ENCODE measurements at regions not wholly inside any gene's neighbourhood (a gene's known extent, or its start where the extent isn't known, plus 50 kb on each side); places are given as distances from the start of the nearest gene placed in this dataset.
"Not testable (repeated sequence)": the region's sequence is repeated elsewhere in the genome, so short reads cannot be mapped to it uniquely, and the experiment has no call there.

DNA sequence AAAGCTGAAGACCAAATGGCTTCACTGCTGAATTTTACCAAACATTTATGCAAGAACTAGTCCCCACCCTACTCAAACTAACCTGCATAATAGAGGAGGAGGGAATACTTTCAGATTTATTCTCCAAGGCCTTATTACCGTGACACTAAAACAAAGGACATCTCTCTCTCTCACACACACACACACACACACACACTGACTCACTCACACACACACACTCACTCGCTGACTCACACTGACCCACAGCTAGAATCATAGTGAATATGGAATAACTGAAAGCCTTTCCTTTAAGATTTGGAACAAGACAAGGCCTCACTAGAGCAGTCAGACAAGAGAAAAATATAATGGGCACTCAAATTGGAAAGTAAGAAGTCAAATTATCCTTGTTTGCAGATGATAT lies 1014.1 kb downstream of the TMTC2 start:
- no peaks in the 10 kb centered on the region for H3K4me1 Mint-ChIP-seq
- H3K27ac Mint-ChIP-seq: no peak overlapping the region
- peaks cover 2% of the 10 kb centered on the region for H3K9me3 Mint-ChIP-seq
- no peak overlapping the region for H3K4me3 Mint-ChIP-seq
- no peaks in the 10 kb centered on the region for H3K36me3 Mint-ChIP-seq (ENCODE audit: low read depth)
- POLR2A ChIA-PET: no interaction called here
- no peaks in the 10 kb centered on the region for H3K27me3 Mint-ChIP-seq
- intact Hi-C loops (cut with micrococcal nuclease): no loop called here
- ATAC-seq (ENCODE audit: low read depth) (no peak), DNase-seq (no peak)
- CTCF ChIA-PET: no interaction called here
- TF ChIP-seq, protein P1, sequence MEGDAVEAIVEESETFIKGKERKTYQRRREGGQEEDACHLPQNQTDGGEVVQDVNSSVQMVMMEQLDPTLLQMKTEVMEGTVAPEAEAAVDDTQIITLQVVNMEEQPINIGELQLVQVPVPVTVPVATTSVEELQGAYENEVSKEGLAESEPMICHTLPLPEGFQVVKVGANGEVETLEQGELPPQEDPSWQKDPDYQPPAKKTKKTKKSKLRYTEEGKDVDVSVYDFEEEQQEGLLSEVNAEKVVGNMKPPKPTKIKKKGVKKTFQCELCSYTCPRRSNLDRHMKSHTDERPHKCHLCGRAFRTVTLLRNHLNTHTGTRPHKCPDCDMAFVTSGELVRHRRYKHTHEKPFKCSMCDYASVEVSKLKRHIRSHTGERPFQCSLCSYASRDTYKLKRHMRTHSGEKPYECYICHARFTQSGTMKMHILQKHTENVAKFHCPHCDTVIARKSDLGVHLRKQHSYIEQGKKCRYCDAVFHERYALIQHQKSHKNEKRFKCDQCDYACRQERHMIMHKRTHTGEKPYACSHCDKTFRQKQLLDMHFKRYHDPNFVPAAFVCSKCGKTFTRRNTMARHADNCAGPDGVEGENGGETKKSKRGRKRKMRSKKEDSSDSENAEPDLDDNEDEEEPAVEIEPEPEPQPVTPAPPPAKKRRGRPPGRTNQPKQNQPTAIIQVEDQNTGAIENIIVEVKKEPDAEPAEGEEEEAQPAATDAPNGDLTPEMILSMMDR (IDR thresholded peaks at IDR 0.05): no peak

DNA sequence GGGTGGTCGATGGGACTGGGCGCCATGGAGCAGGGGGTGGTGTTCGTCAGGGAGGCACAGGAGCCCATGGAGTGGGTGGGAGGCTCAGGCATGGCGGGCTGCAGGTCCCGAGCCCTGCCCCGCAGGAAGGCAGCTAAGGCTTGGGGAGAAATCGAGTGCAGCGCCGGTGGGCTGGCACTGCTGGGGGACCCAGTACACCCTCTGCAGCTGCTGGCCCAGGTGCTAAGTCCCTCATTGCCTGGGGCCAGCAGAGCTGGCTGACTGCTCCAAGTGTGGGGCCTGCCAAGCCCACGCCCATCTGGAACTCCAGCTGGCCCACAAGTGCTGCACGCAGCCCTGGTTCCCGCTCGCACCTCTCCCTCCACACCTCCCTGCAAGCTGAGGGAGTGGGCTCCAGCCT lies 1009.6 kb downstream of the TMTC2 start:
- ATAC-seq (ENCODE audit: low read depth); H3K9me3 Mint-ChIP-seq; H3K4me3 Mint-ChIP-seq; intact Hi-C loops (cut with micrococcal nuclease); POLR2A ChIA-PET; H3K27me3 Mint-ChIP-seq; CTCF ChIA-PET; H3K4me1 Mint-ChIP-seq; DNase-seq; H3K27ac Mint-ChIP-seq; H3K36me3 Mint-ChIP-seq (ENCODE audit: low read depth): not testable (repeated sequence)

DNA sequence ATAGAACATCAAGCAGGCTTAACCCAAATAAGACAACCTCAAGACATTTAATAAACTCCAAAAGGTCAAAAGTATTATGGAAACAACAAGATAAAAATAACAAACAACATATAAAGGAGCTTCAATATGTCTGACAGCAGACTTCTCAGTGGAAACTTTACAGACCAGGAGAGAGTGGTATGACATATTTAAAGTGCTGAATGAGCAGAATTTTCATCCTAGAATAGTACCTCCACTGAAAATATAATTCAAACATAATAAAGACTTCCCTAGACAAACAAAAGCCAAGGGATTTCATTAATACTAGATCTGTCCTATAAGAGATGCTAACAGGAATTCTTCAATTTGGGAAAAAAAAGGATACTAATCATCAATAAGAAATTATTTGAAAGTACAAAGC lies 1005.0 kb downstream of the TMTC2 start:
- Mint-ChIP-seq H3K36me3 (ENCODE audit: low read depth) (no peaks in the 10 kb centered on the region), H3K4me3 (no peak overlapping the region), H3K9me3 (peaks cover 9% of the 10 kb centered on the region), H3K27ac (no peak overlapping the region), H3K27me3 (no peaks in the 10 kb centered on the region), H3K4me1 (no peaks in the 10 kb centered on the region)
- intact Hi-C loops (cut with micrococcal nuclease): no loop called here
- ATAC-seq (ENCODE audit: low read depth) (no peak), DNase-seq (no peak)
- POLR2A ChIA-PET: no interaction called here
- CTCF ChIA-PET: no interaction called here
- TF ChIP-seq, protein P1 (IDR thresholded peaks at IDR 0.05): no peak

- no peaks in the 10 kb centered on the region for H3K27me3 Mint-ChIP-seq
- no peak overlapping the region for H3K27ac Mint-ChIP-seq
- no peak for DNase-seq
- TF ChIP-seq, protein P1 (IDR thresholded peaks at IDR 0.05): no peak
- no peaks in the 10 kb centered on the region for H3K4me1 Mint-ChIP-seq
- intact Hi-C loops (cut with micrococcal nuclease): no loop called here
- H3K4me3 Mint-ChIP-seq: no peak overlapping the region
- peaks cover 15% of the 10 kb centered on the region for H3K9me3 Mint-ChIP-seq
- ChIA-PET CTCF (no interaction called here), POLR2A (no interaction called here)
- H3K36me3 Mint-ChIP-seq (ENCODE audit: low read depth): no peaks in the 10 kb centered on the region
- no peak for ATAC-seq (ENCODE audit: low read depth)
Measured at GRCh38 chr12:83690465-83690864, 1003.8 kb downstream of the TMTC2 start.

GRCh38 chr12:83689333-83689732 lies 1002.6 kb downstream of the TMTC2 start:
- H3K4me3 Mint-ChIP-seq: no peak overlapping the region
- intact Hi-C loops (cut with micrococcal nuclease): no loop called here
- TF ChIP-seq, protein P1 (IDR thresholded peaks at IDR 0.05): no peak
- CTCF ChIA-PET: no interaction called here
- ATAC-seq (ENCODE audit: low read depth): no peak
- no peaks in the 10 kb centered on the region for H3K27me3 Mint-ChIP-seq
- no peak overlapping the region for H3K27ac Mint-ChIP-seq
- POLR2A ChIA-PET: no interaction called here
- H3K36me3 Mint-ChIP-seq (ENCODE audit: low read depth): no peaks in the 10 kb centered on the region
- no peak for DNase-seq
- H3K4me1 Mint-ChIP-seq: no peaks in the 10 kb centered on the region
- H3K9me3 Mint-ChIP-seq: peaks cover 18% of the 10 kb centered on the region

DNA sequence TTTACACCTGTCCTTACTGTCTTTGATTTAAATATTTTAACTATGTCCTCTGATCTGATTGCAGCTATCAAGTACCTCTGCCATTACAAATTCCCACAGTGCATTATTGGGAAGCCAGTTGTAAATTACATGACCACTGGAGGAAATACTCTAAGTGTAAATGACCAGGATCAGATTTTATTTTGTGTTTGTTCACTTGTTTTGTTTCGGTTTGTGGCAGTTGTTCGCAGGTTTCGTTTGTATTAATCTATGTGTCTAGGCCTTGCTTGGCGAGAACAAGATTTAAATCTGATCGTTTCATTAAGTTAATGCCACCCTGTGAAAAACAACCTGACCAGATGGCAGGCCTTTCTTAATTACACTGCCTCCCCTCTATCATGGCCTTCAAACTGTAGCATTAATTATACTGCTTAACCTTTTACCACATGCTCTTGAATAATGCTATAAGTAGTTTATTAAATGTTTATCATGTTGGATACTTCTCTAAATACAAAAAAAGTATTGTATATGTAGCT lies 990.1 kb downstream of the TMTC2 start:
- Mint-ChIP-seq H3K27ac (no peak overlapping the region), H3K27me3 (no peaks in the 10 kb centered on the region), H3K9me3 (no peaks in the 10 kb centered on the region), H3K4me1 (no peaks in the 10 kb centered on the region), H3K36me3 (ENCODE audit: low read depth) (no peaks in the 10 kb centered on the region), H3K4me3 (no peak overlapping the region)
- TF ChIP-seq, protein P1 (IDR thresholded peaks at IDR 0.05): no peak
- ATAC-seq (ENCODE audit: low read depth): no peak
- DNase-seq: no peak
- intact Hi-C loops (cut with micrococcal nuclease): no loop called here
- CTCF ChIA-PET: no interaction called here
- POLR2A ChIA-PET: no interaction called here

Data from activated B cell treated with CpG ODN at 0.5 μM for 24 hours (primary cell).